Loucy (cell line): ENCODE measurements at regions not wholly inside any gene's neighbourhood (a gene's known extent, or its start where the extent isn't known, plus 50 kb on each side); places are given as distances from the start of the nearest gene placed in this dataset.

ENCODE experiments used
- CTCF ChIP-seq: fragments of 200-600 bp; sonication (generic); conservative IDR thresholded peaks from 2 replicates; pipeline ENCODE4 v1.5.1; 2014; ENCODE audit warnings: mild to moderate bottlenecking, antibody characterized with exemption, low read length
- EZH2phosphoT487 ChIP-seq: fragments of 200-600 bp; IDR thresholded peaks from 2 replicates; pipeline ENCODE4 v1.6.1; 2018; ENCODE audit warnings: antibody characterized with exemption, mild to moderate bottlenecking, moderate library complexity, borderline replicate concordance

- no peak for TF ChIP-seq CTCF
- TF ChIP-seq EZH2phosphoT487, result no peak
Observed at GRCh38 chr2:164189851-164190250, 431.4 kb downstream of the GRB14 start.
